ENCODE measurements at regions not wholly inside any gene's neighbourhood (a gene's known extent, or its start where the extent isn't known, plus 50 kb on each side); places are given as distances from the start of the nearest gene placed in this dataset.

- TF ChIP-seq CTCF (CRISPR knock-in tag; IDR thresholded peaks at IDR 0.05) (no peak), KDM6A (CRISPR knock-in tag; IDR thresholded peaks at IDR 0.05; ENCODE audit: low read depth) (no peak), ZNF678 (CRISPR knock-in tag; IDR thresholded peaks at IDR 0.05) (no peak), AHR (CRISPR knock-in tag; IDR thresholded peaks at IDR 0.05) (no peak), SNRNP70 (IDR thresholded peaks at IDR 0.05; ENCODE audit: low read depth, low read length) (no peak), ZFX (CRISPR knock-in tag; IDR thresholded peaks at IDR 0.05; ENCODE audit: low read depth) (no peak), KDM1A (CRISPR knock-in tag; IDR thresholded peaks at IDR 0.05) (no peak), REST (IDR thresholded peaks at IDR 0.05; ENCODE audit: borderline replicate concordance in 1 of 2, low read depth in 1 of 2, low read length in 2 of 2) (no peak), ZNF644 (CRISPR knock-in tag; IDR thresholded peaks at IDR 0.05; ENCODE audit: low read depth) (no peak), ATF4 (CRISPR knock-in tag; IDR thresholded peaks at IDR 0.05) (no peak)
Measured at GRCh38 chr18:60162388-60162787, 210.2 kb downstream of the MC4R start.
